Type B pancreatic cell (in vitro differentiated cells): ENCODE measurements at regions not wholly inside any gene's neighbourhood (a gene's known extent, or its start where the extent isn't known, plus 50 kb on each side); places are given as distances from the start of the nearest gene placed in this dataset.
"Not testable (repeated sequence)": the region's sequence is repeated elsewhere in the genome, so short reads cannot be mapped to it uniquely, and the experiment has no call there.

Experiments
- DNase-seq: peaks from one replicate; pipeline ENCODE4 v3.0.0; 2021; ENCODE audit warnings: mixed read lengths; ENCODE audit not compliant: unreplicated experiment; ENCODE audit errors: extremely low spot score
- H3K27ac Mint-ChIP-seq: 2 replicates; pipeline ENCODE4 v1.8.0; 2021; ENCODE audit warnings: mild to moderate bottlenecking, mixed read lengths
- H3K27me3 Mint-ChIP-seq: 2 replicates; pipeline ENCODE4 v1.8.0; 2021; ENCODE audit warnings: mixed read lengths
- H3K36me3 Mint-ChIP-seq: 2 replicates; pipeline ENCODE4 v1.8.0; 2021; ENCODE audit warnings: mixed read lengths
- H3K4me1 Mint-ChIP-seq: one replicate; pipeline ENCODE4 v1.8.0; 2021; ENCODE audit warnings: mixed read lengths; ENCODE audit not compliant: unreplicated experiment
- H3K4me3 Mint-ChIP-seq: 2 replicates; pipeline ENCODE4 v1.8.0; 2021; ENCODE audit warnings: mild to moderate bottlenecking, mixed read lengths
- H3K9me3 Mint-ChIP-seq: 2 replicates; pipeline ENCODE4 v1.8.0; 2021; ENCODE audit warnings: mixed read lengths
- CTCF ChIP-seq: fragments of 200-600 bp; sonication (generic); conservative IDR thresholded peaks from 2 replicates; pipeline ENCODE4 v1.5.0; 2021; ENCODE audit warnings: antibody characterized with exemption, mild to moderate bottlenecking

GRCh38 chr5:167296066-167296465, 995.4 kb upstream of the WWC1 start:
- TF ChIP-seq CTCF, result no peak
- DNase-seq, result no peak
- Mint-ChIP-seq H3K36me3 (no peaks in the 10 kb centered on the region), H3K27ac (no peak overlapping the region), H3K27me3 (peaks cover 12% of the 10 kb centered on the region), H3K4me1 (peaks cover 20% of the 10 kb centered on the region), H3K9me3 (no peaks in the 10 kb centered on the region), H3K4me3 (no peak overlapping the region)

DNA sequence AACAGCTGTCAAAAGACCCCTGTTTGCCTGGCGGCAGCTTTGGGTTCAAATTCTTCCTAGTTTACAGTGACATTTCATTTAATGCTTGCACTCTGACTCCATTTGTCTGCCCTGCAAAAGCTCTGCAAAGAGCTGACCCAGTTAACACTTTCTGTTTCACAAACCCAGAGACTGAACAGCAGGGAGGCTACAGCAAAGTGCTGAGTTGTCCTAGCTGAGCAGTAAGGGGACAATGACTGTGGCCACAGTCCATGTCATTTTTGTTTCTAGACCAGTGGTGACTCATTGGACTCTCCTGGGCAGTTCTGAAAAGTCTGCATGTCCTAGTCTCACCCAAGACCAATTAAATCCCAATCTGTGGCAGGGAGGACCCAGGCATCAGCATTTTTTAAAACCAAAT, 994.8 kb upstream of the WWC1 start:
- H3K4me1 Mint-ChIP-seq, result peaks cover 20% of the 10 kb centered on the region
- no peaks in the 10 kb centered on the region for H3K36me3 Mint-ChIP-seq
- H3K4me3 Mint-ChIP-seq, result no peak overlapping the region
- H3K27me3 Mint-ChIP-seq, result peaks cover 14% of the 10 kb centered on the region
- H3K9me3 Mint-ChIP-seq, result no peaks in the 10 kb centered on the region
- H3K27ac Mint-ChIP-seq, result no peak overlapping the region
- no peak for TF ChIP-seq CTCF
- no peak for DNase-seq

GRCh38 chr5:167299861-167300260, 991.6 kb upstream of the WWC1 start:
- DNase-seq, H3K36me3 Mint-ChIP-seq, H3K4me3 Mint-ChIP-seq, H3K27ac Mint-ChIP-seq, H3K9me3 Mint-ChIP-seq: not testable (repeated sequence)
- peaks cover 36% of the 10 kb centered on the region for H3K27me3 Mint-ChIP-seq
- H3K4me1 Mint-ChIP-seq, result peaks cover 19% of the 10 kb centered on the region

- Mint-ChIP-seq H3K27ac (no peak overlapping the region), H3K9me3 (no peaks in the 10 kb centered on the region), H3K36me3 (no peaks in the 10 kb centered on the region), H3K4me3 (no peak overlapping the region), H3K4me1 (peaks cover 6% of the 10 kb centered on the region), H3K27me3 (peaks cover 62% of the 10 kb centered on the region)
- DNase-seq, result no peak
- no peak for TF ChIP-seq CTCF
Measured at GRCh38 chr5:167303582-167303981, 987.9 kb upstream of the WWC1 start.

- no peak overlapping the region for H3K27ac Mint-ChIP-seq
- H3K27me3 Mint-ChIP-seq, result peaks cover 57% of the 10 kb centered on the region
- no peak for TF ChIP-seq CTCF
- H3K4me3 Mint-ChIP-seq, result no peak overlapping the region
- no peaks in the 10 kb centered on the region for H3K9me3 Mint-ChIP-seq
- H3K36me3 Mint-ChIP-seq, result no peaks in the 10 kb centered on the region
- DNase-seq, result no peak
- H3K4me1 Mint-ChIP-seq, result peaks cover 6% of the 10 kb centered on the region
Measured at GRCh38 chr5:167304834-167305469, 986.5 kb upstream of the WWC1 start.

DNA sequence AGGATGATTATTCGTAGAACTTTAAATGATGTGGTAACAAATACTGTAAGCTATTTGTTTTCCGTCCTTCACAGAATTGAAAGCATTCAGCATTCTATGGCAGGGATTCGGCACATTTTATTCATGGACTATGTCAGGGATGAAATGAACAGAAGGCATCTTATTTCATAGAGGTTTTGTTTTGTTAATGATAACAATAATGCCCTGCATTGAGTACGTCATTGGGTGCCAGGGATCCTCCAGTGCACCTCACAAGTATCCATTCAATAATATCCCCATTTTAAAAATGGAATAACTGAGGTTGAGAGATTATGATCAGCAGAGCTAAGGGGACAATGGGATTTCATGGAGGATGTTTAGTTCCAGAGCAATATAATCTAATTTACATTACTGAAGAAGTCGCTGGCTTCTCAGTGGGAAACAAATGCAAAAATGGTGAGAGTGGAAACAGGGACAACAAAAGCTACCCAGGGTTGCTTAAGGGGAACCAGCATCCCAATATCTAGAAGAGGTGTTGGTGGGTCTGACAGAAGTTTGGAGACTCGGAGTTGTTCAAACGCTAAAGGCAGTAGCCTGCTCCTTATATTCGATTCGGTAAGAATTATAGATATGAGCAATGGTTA, 985.7 kb upstream of the WWC1 start:
- Mint-ChIP-seq H3K4me1 (peaks cover 6% of the 10 kb centered on the region), H3K27me3 (peaks cover 51% of the 10 kb centered on the region), H3K27ac (no peak overlapping the region)

More for the DNA sequence above, 985.7 kb upstream of the WWC1 start:
- H3K9me3 Mint-ChIP-seq, result no peaks in the 10 kb centered on the region
- no peak for DNase-seq
- TF ChIP-seq CTCF, result no peak
- H3K4me3 Mint-ChIP-seq, result no peak overlapping the region
- no peaks in the 10 kb centered on the region for H3K36me3 Mint-ChIP-seq
